ENCODE measurements at regions not wholly inside any gene's neighbourhood (a gene's known extent, or its start where the extent isn't known, plus 50 kb on each side); places are given as distances from the start of the nearest gene placed in this dataset.
"Not testable (repeated sequence)": the region's sequence is repeated elsewhere in the genome, so short reads cannot be mapped to it uniquely, and the experiment has no call there.

GRCh38 chr1:101492144-101492543 lies 255.3 kb downstream of the S1PR1 start:
- not testable (repeated sequence) for TF ChIP-seq CTCF, POLR2A (IDR thresholded peaks at IDR 0.05)

All from heart left ventricle (tissue), 13 donors.